K562 (cell line): ENCODE measurements at regions not wholly inside any gene's neighbourhood (a gene's known extent, or its start where the extent isn't known, plus 50 kb on each side); places are given as distances from the start of the nearest gene placed in this dataset.

Experiments used
- EGR1 ChIP-seq: fragments of 450-650 bp; conservative IDR thresholded peaks from 2 replicates; pipeline ENCODE4 v1.6.1; 2017; ENCODE audit warnings: mild to moderate bottlenecking
- GABPB1 ChIP-seq: sonication (generic); formaldehyde crosslinking; IDR thresholded peaks from 2 replicates; pipeline ENCODE4 v1.8.0; 2022; ENCODE audit warnings: mild to moderate bottlenecking, missing genetic modification reagents
- JUND ChIP-seq, 2 experiments: IDR thresholded peaks; 2 replicates in 1 of 2; 3 replicates in 1 of 2; pipeline ENCODE4 v1.6.1; 2011; ENCODE audit warnings: borderline replicate concordance in 2 of 2, low read depth in 2 of 2, low read length in 2 of 2, improper control_type of control experiment in 1 of 2, missing biosample characterization in 1 of 2, missing genetic modification characterization in 1 of 2, missing genetic modification reagents in 1 of 2
- KDM1A ChIP-seq, 2 experiments: fragments of 450-650 bp; IDR thresholded peaks; 2 replicates each; pipeline ENCODE4 v1.6.1; 2016; ENCODE audit warnings: mild to moderate bottlenecking in 2 of 2
- SREBF1 ChIP-seq: fragments of 150-350 bp; IDR thresholded peaks from 2 replicates; pipeline ENCODE4 v1.6.1; 2014; ENCODE audit warnings: antibody characterized with exemption, low read depth, low read length, borderline replicate concordance
- ZFP1 ChIP-seq: fragments of 450-650 bp; formaldehyde crosslinking; IDR thresholded peaks from 2 replicates; pipeline ENCODE4 v1.4.0; 2020; ENCODE audit warnings: mild to moderate bottlenecking, mixed read lengths
- ZNF76 ChIP-seq: fragments of 250-450 bp; sonication (Bioruptor Pico); IDR thresholded peaks from 2 replicates; pipeline ENCODE4 v1.4.0; 2020; ENCODE audit warnings: mild to moderate bottlenecking, moderate library complexity, borderline replicate concordance
- TF ChIP-seq, protein P1 (sequence below): sonication (generic); formaldehyde crosslinking; IDR thresholded peaks from 2 replicates; pipeline ENCODE4 v1.9.0; 2022; ENCODE audit warnings: mild to moderate bottlenecking, missing genetic modification reagents
- TF ChIP-seq, protein P2 (sequence below), 3 experiments: IDR thresholded peaks in 2 of 3; conservative IDR thresholded peaks in 1 of 3; 2 replicates each; pipeline ENCODE4 v1.5.1; 2011 to 2012; ENCODE audit warnings: low read length in 3 of 3, mild to moderate bottlenecking in 3 of 3, control low read depth in 2 of 3, improper control_type of control experiment in 1 of 3, inconsistent platforms in 1 of 3, low read depth in 1 of 3, mixed read lengths in 1 of 3, moderate library complexity in 1 of 3; ENCODE audit not compliant: insufficient read depth in 2 of 3
- TF ChIP-seq, protein P3 (sequence below): sonication (generic); formaldehyde crosslinking; IDR thresholded peaks from 2 replicates; pipeline ENCODE4 v1.8.0; 2023; ENCODE audit warnings: mild to moderate bottlenecking, missing genetic modification reagents

DNA sequence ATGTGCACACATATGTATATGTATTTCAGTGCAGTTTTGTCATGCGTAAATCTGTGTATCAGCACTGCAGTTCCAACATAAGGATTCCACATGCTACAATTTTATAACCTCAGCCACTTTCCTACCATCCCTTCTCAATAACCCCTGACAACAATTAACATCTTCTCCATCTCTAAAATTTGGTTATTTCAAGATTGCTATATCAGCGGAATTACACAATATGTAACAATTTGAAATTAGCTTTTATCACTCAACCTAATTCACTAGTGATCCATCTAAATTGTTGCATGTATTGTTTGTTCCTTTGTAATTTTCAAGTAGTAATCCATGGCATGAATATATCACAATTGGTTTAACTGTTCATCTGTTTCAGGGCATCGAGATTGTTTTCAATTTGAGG, 511.3 kb downstream of the HAO1 start:
- TF ChIP-seq, protein P1, sequence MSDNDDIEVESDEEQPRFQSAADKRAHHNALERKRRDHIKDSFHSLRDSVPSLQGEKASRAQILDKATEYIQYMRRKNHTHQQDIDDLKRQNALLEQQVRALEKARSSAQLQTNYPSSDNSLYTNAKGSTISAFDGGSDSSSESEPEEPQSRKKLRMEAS: no peak
- TF ChIP-seq KDM1A (IDR thresholded peaks at IDR 0.05) (no peak), SREBF1 (no peak), JUND (IDR thresholded peaks at IDR 0.05; ENCODE audit: borderline replicate concordance, low read depth, low read length) (no peak), JUND (tag; IDR thresholded peaks at IDR 0.05; ENCODE audit: borderline replicate concordance, low read depth, low read length) (no peak), ZFP1 (CRISPR knock-in tag) (no peak), GABPB1 (no peak), EGR1 (no peak), ZNF76 (CRISPR knock-in tag) (no peak)
- TF ChIP-seq, protein P2, sequence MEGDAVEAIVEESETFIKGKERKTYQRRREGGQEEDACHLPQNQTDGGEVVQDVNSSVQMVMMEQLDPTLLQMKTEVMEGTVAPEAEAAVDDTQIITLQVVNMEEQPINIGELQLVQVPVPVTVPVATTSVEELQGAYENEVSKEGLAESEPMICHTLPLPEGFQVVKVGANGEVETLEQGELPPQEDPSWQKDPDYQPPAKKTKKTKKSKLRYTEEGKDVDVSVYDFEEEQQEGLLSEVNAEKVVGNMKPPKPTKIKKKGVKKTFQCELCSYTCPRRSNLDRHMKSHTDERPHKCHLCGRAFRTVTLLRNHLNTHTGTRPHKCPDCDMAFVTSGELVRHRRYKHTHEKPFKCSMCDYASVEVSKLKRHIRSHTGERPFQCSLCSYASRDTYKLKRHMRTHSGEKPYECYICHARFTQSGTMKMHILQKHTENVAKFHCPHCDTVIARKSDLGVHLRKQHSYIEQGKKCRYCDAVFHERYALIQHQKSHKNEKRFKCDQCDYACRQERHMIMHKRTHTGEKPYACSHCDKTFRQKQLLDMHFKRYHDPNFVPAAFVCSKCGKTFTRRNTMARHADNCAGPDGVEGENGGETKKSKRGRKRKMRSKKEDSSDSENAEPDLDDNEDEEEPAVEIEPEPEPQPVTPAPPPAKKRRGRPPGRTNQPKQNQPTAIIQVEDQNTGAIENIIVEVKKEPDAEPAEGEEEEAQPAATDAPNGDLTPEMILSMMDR (IDR thresholded peaks at IDR 0.05 in 2 of 3, conservative IDR thresholded peaks at IDR 0.05 in 1 of 3; ENCODE audit: insufficient read depth in 2 of 3, low read depth in 1 of 3, low read length in 3 of 3): no peak
- TF ChIP-seq, protein P3, sequence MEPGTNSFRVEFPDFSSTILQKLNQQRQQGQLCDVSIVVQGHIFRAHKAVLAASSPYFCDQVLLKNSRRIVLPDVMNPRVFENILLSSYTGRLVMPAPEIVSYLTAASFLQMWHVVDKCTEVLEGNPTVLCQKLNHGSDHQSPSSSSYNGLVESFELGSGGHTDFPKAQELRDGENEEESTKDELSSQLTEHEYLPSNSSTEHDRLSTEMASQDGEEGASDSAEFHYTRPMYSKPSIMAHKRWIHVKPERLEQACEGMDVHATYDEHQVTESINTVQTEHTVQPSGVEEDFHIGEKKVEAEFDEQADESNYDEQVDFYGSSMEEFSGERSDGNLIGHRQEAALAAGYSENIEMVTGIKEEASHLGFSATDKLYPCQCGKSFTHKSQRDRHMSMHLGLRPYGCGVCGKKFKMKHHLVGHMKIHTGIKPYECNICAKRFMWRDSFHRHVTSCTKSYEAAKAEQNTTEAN (CRISPR knock-in tag): no peak
